Activated CD8-positive, alpha-beta memory T cell treated with anti-CD3 and anti-CD28 coated beads, Interleukin-2, amount 10 ng/mL, durations not matched to agents 7 days and 5 days (primary cell): ENCODE measurements at regions not wholly inside any gene's neighbourhood (a gene's known extent, or its start where the extent isn't known, plus 50 kb on each side); places are given as distances from the start of the nearest gene placed in this dataset.

ENCODE experiments used
- ATAC-seq: fragments of 150-1000 bp; cut with Tn5 transposase; one replicate; pipeline ENCODE4 v1.10.0; 2021; ENCODE audit warnings: moderate library complexity
- CTCF ChIA-PET: fragments of 350-600 bp; sonication (Branson Sonifier 250); formaldehyde crosslinking; loops from one replicate; lab custom pipeline; 2021; ENCODE audit warnings: antibody characterized with exemption; lab: Charles Lee
- DNase-seq: peaks from one replicate; pipeline ENCODE4 v3.0.0-alpha.2; 2020
- H3K27ac Mint-ChIP-seq: one replicate; pipeline ENCODE4 v1.8.0; 2021; ENCODE audit warnings: mild to moderate bottlenecking, mixed read lengths
- H3K27me3 Mint-ChIP-seq: one replicate; pipeline ENCODE4 v1.8.0; 2021; ENCODE audit warnings: mixed read lengths
- H3K36me3 Mint-ChIP-seq: one replicate; pipeline ENCODE4 v1.8.0; 2021; ENCODE audit warnings: mild to moderate bottlenecking, mixed read lengths
- H3K4me1 Mint-ChIP-seq: one replicate; pipeline ENCODE4 v1.8.0; 2021; ENCODE audit warnings: mixed read lengths
- H3K4me3 Mint-ChIP-seq: one replicate; pipeline ENCODE4 v1.8.0; 2021; ENCODE audit warnings: mild to moderate bottlenecking, moderate library complexity, mixed read lengths
- H3K9me3 Mint-ChIP-seq: one replicate; pipeline ENCODE4 v1.8.0; 2022; ENCODE audit warnings: low read depth, mixed read lengths

- no peaks in the 10 kb centered on the region for H3K4me1 Mint-ChIP-seq
- CTCF ChIA-PET: no interaction called here
- no peaks in the 10 kb centered on the region for H3K36me3 Mint-ChIP-seq
- H3K27me3 Mint-ChIP-seq: peaks cover 4% of the 10 kb centered on the region
- H3K9me3 Mint-ChIP-seq: no peaks in the 10 kb centered on the region
- no peak for DNase-seq
- no peak for ATAC-seq
- H3K27ac Mint-ChIP-seq: no peak overlapping the region
- no peak overlapping the region for H3K4me3 Mint-ChIP-seq
Measured at GRCh38 chr10:58087896-58088295, 179.8 kb downstream of the IPMK start.

- no peak for ATAC-seq
- Mint-ChIP-seq H3K4me1 (no peaks in the 10 kb centered on the region), H3K9me3 (no peaks in the 10 kb centered on the region), H3K27me3 (peaks cover 4% of the 10 kb centered on the region), H3K36me3 (no peaks in the 10 kb centered on the region), H3K4me3 (no peak overlapping the region), H3K27ac (no peak overlapping the region)
- CTCF ChIA-PET: no interaction called here
- no peak for DNase-seq
Measured at GRCh38 chr10:58086763-58087150, 180.9 kb downstream of the IPMK start.

- H3K36me3 Mint-ChIP-seq: no peaks in the 10 kb centered on the region
- no peak for ATAC-seq
- H3K27ac Mint-ChIP-seq: no peak overlapping the region
- peaks cover 4% of the 10 kb centered on the region for H3K27me3 Mint-ChIP-seq
- CTCF ChIA-PET: no interaction called here
- no peak overlapping the region for H3K4me3 Mint-ChIP-seq
- no peak for DNase-seq
- H3K9me3 Mint-ChIP-seq: no peaks in the 10 kb centered on the region
- no peaks in the 10 kb centered on the region for H3K4me1 Mint-ChIP-seq
Measured at GRCh38 chr10:58086144-58086762, 181.4 kb downstream of the IPMK start.

GRCh38 chr10:58082248-58082647 lies 185.4 kb downstream of the IPMK start:
- no peaks in the 10 kb centered on the region for H3K36me3 Mint-ChIP-seq
- H3K27ac Mint-ChIP-seq: no peak overlapping the region
- ATAC-seq (no peak), DNase-seq (no peak)
- CTCF ChIA-PET: interaction anchor here (0.6 to 0.9 kb wide), 2 partner anchors 18 to 1809 kb away, joined by 3 to 4 read pairs; no protein-coding TSS in a partner anchor
- H3K4me3 Mint-ChIP-seq: no peak overlapping the region
- H3K27me3 Mint-ChIP-seq: no peaks in the 10 kb centered on the region
- H3K4me1 Mint-ChIP-seq: no peaks in the 10 kb centered on the region
- no peaks in the 10 kb centered on the region for H3K9me3 Mint-ChIP-seq

GRCh38 chr10:58081353-58081752 lies 186.3 kb downstream of the IPMK start:
- Mint-ChIP-seq H3K27me3 (no peaks in the 10 kb centered on the region), H3K27ac (no peak overlapping the region), H3K9me3 (no peaks in the 10 kb centered on the region), H3K4me1 (no peaks in the 10 kb centered on the region), H3K36me3 (no peaks in the 10 kb centered on the region), H3K4me3 (no peak overlapping the region)
- ATAC-seq (no peak), DNase-seq (no peak)
- CTCF ChIA-PET: interaction anchor here (0.6 kb wide), 1 partner anchor 1808 kb away, joined by 4 read pairs; no protein-coding TSS in a partner anchor

- no peak for DNase-seq
- H3K4me3 Mint-ChIP-seq: no peak overlapping the region
- ATAC-seq: no peak
- CTCF ChIA-PET: no interaction called here
- no peak overlapping the region for H3K27ac Mint-ChIP-seq
- H3K4me1 Mint-ChIP-seq: no peaks in the 10 kb centered on the region
- H3K9me3 Mint-ChIP-seq: no peaks in the 10 kb centered on the region
- H3K27me3 Mint-ChIP-seq: no peaks in the 10 kb centered on the region
- no peaks in the 10 kb centered on the region for H3K36me3 Mint-ChIP-seq
Measured at GRCh38 chr10:58079461-58079860, 188.2 kb downstream of the IPMK start.

GRCh38 chr10:58072634-58073033 lies 195.1 kb downstream of the IPMK start:
- no peaks in the 10 kb centered on the region for H3K27me3 Mint-ChIP-seq
- no peaks in the 10 kb centered on the region for H3K9me3 Mint-ChIP-seq
- no peaks in the 10 kb centered on the region for H3K36me3 Mint-ChIP-seq
- DNase-seq (no peak), ATAC-seq (no peak)
- H3K27ac Mint-ChIP-seq: no peak overlapping the region
- no peaks in the 10 kb centered on the region for H3K4me1 Mint-ChIP-seq
- H3K4me3 Mint-ChIP-seq: no peak overlapping the region
- CTCF ChIA-PET: no interaction called here

- ATAC-seq: no peak
- Mint-ChIP-seq H3K9me3 (no peaks in the 10 kb centered on the region), H3K27ac (no peak overlapping the region), H3K4me1 (no peaks in the 10 kb centered on the region), H3K4me3 (no peak overlapping the region), H3K36me3 (no peaks in the 10 kb centered on the region), H3K27me3 (no peaks in the 10 kb centered on the region)
- CTCF ChIA-PET: no interaction called here
- no peak for DNase-seq
Measured at GRCh38 chr10:58070956-58071355, 196.7 kb downstream of the IPMK start.

GRCh38 chr10:58068809-58069208 lies 198.9 kb downstream of the IPMK start:
- no peaks in the 10 kb centered on the region for H3K4me1 Mint-ChIP-seq
- H3K4me3 Mint-ChIP-seq: no peak overlapping the region
- no peak for ATAC-seq
- CTCF ChIA-PET: no interaction called here
- DNase-seq: no peak
- no peaks in the 10 kb centered on the region for H3K36me3 Mint-ChIP-seq
- no peaks in the 10 kb centered on the region for H3K9me3 Mint-ChIP-seq
- no peaks in the 10 kb centered on the region for H3K27me3 Mint-ChIP-seq
- no peak overlapping the region for H3K27ac Mint-ChIP-seq

- ATAC-seq: no peak
- CTCF ChIA-PET: no interaction called here
- Mint-ChIP-seq H3K4me3 (no peak overlapping the region), H3K4me1 (no peaks in the 10 kb centered on the region), H3K27ac (no peak overlapping the region), H3K27me3 (no peaks in the 10 kb centered on the region), H3K9me3 (no peaks in the 10 kb centered on the region), H3K36me3 (no peaks in the 10 kb centered on the region)
- DNase-seq: no peak
Measured at GRCh38 chr10:58066979-58067378, 200.7 kb downstream of the IPMK start.

GRCh38 chr10:58066126-58066525 lies 201.6 kb downstream of the IPMK start:
- Mint-ChIP-seq H3K9me3 (no peaks in the 10 kb centered on the region), H3K4me1 (no peaks in the 10 kb centered on the region), H3K4me3 (no peak overlapping the region), H3K27me3 (no peaks in the 10 kb centered on the region), H3K36me3 (no peaks in the 10 kb centered on the region), H3K27ac (no peak overlapping the region)
- ATAC-seq (no peak), DNase-seq (no peak)
- CTCF ChIA-PET: no interaction called here

- CTCF ChIA-PET: no interaction called here
- DNase-seq (no peak), ATAC-seq (no peak)
- Mint-ChIP-seq H3K4me1 (no peaks in the 10 kb centered on the region), H3K27ac (no peak overlapping the region), H3K9me3 (no peaks in the 10 kb centered on the region), H3K27me3 (no peaks in the 10 kb centered on the region), H3K36me3 (no peaks in the 10 kb centered on the region), H3K4me3 (no peak overlapping the region)
Measured at GRCh38 chr10:58065529-58065815, 202.2 kb downstream of the IPMK start.

GRCh38 chr10:58064714-58065528 lies 202.8 kb downstream of the IPMK start:
- H3K27ac Mint-ChIP-seq: no peak overlapping the region
- CTCF ChIA-PET: interaction anchor here (1.4 kb wide), 1 partner anchor 18 kb away, joined by 3 read pairs; no protein-coding TSS in a partner anchor
- H3K9me3 Mint-ChIP-seq: no peaks in the 10 kb centered on the region
- no peak overlapping the region for H3K4me3 Mint-ChIP-seq
- no peaks in the 10 kb centered on the region for H3K36me3 Mint-ChIP-seq
- ATAC-seq: no peak
- H3K4me1 Mint-ChIP-seq: no peaks in the 10 kb centered on the region
- no peak for DNase-seq
- H3K27me3 Mint-ChIP-seq: no peaks in the 10 kb centered on the region

GRCh38 chr10:58063861-58064480 lies 203.7 kb downstream of the IPMK start:
- ATAC-seq (no peak), DNase-seq (no peak)
- no peaks in the 10 kb centered on the region for H3K36me3 Mint-ChIP-seq
- H3K27me3 Mint-ChIP-seq: no peaks in the 10 kb centered on the region
- H3K4me3 Mint-ChIP-seq: no peak overlapping the region
- CTCF ChIA-PET: interaction anchor here (1.4 kb wide), 1 partner anchor 19 kb away, joined by 3 read pairs; no protein-coding TSS in a partner anchor
- no peaks in the 10 kb centered on the region for H3K9me3 Mint-ChIP-seq
- no peaks in the 10 kb centered on the region for H3K4me1 Mint-ChIP-seq
- no peak overlapping the region for H3K27ac Mint-ChIP-seq
